NOMO-1 treated with dmso at 0.1 percent for 144 hours (cell line): ENCODE measurements at regions not wholly inside any gene's neighbourhood (a gene's known extent, or its start where the extent isn't known, plus 50 kb on each side); places are given as distances from the start of the nearest gene placed in this dataset.
"Not testable (repeated sequence)": the region's sequence is repeated elsewhere in the genome, so short reads cannot be mapped to it uniquely, and the experiment has no call there.

Experiments used
- DNase-seq: peaks from one replicate; lab custom pipeline; 2025; ENCODE audit not compliant: unreplicated experiment; lab: John Stamatoyannopoulos, UW

DNA sequence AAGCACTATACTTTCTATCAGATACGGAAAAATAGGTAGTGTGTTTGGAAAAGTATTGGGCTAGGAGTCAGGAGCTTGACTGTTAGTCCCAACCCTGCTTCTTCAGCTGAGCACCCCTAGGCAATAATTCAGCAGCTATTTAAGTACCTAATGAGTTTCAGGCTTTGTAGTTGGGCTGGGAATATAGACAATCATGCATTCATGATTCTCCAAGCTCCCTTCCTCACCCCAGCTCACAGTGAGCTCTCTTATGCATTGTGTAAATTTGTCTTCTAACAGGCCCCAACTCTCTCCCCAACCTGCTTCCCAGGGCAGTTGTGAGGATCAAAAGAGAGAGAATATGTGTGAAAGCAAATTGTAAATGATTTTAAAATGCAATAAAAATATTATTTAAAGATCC is 201.2 kb downstream of the MSX2 start:
- no peak for DNase-seq

DNA sequence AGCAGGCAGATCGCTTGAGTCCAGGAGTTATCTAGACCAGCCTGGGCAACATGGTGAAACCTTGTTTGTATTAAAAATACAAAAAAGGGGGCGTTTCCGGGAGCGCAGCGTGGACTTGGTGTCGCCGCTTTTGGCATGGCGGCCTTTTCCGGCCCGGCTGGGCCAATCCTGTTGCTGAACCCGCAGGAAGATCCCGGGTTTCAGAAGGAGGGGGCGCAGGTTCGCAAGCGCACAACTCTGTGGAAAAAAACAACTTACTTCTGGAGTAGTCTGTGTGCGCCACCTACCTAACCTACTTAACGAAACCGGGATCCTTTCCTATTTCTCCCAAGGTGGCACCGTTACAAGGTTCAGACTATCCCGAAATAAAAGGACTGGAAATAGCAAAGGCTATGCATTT is 198.6 kb downstream of the MSX2 start:
- DNase-seq, result no peak

DNA sequence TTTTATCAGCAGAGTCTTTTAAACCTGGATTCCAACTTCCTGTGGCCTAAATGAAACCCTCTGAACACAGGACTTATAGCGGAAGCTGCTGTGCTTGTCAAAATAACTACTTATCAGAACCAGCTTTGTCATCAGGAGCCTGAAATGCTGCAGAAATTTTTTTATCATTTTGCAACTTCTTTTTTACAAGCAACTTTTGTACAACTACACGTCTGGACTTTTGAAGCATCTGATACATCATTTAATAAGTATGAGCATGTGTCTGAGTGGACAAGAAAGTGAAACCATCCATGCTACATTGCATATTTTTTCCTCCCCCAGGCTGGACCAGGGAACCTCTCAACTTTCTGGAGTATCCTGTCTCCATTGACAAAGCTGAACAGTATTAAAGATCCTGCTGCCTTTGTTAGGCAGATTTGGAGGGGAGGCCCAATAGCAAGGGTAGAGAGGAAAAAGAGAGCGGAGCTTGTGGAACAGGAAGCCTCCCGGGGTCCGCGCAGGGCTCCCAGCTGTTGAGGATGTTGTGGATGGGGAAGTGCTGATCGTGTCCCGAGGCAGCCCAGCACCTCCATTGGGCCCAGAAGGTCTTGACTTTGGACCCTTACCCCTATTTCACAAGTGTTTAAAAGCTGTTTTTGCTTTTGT is 196.6 kb downstream of the MSX2 start:
- no peak for DNase-seq

DNA sequence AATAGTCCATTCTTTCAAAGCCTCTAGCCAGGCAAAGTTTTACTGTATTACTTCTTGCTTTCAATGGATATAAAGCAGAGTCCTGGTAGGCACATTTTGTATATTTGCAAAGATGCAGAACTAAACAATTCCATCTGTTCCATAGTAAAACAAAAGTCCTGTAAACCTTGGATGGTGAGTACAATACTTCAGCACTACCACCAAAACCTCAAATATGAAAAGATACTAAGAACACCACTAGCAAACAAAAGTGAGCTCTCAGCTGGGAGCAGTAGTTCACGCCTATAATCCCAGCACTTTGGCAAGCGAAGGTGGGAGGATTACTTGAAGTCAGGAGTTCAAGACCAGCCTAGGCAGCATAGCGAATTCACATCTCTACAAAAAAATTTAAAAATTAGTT is 195.0 kb downstream of the MSX2 start:
- DNase-seq, result no peak

DNA sequence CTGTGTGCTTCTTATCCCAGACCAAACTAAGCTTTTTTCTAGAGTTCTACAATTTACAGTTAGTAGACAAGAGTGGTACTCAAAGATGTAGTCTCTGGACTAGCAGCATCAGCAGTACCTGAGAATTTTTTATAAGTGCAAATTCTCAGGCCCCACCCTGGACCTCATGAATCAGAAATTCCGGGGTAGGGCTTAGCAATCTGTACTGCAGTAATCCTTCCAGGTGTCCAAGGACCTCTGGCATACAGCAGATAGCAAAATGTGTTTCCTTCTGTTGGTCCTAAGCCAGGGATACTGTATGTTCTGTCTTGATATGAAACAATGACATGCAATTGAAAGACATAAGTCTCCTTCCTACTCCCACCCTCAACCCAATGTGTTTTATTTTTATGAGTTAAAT is 194.3 kb downstream of the MSX2 start:
- no peak for DNase-seq

DNA sequence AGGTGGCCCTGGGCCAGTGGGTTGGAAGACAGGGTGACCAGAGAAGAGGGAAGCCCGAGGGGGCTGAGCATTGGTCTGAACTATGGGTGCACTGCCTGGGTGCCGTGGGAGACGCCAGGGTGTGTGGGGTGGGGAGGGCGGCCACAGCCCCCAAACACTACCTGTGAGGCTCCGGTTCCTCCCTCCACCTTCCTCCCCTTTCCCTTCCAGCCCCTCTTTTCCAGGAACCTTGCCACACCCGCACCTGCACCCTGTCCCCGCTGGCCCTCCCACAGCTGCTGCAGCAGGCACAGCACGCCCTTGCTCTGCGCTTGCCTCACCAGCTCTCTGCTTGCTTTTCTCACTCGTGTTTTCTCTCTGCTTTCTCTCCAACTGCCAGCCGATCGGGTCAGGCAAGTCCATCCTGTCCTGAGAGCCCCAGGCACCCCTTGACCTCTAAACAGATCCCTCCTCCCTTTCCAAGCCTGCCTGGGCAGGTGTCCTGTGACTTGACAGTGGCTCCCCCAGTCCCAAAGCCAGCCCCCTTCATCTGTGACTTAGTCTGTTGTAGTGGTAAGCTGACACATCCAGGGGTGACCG is 193.7 kb downstream of the MSX2 start:
- no peak for DNase-seq

DNA sequence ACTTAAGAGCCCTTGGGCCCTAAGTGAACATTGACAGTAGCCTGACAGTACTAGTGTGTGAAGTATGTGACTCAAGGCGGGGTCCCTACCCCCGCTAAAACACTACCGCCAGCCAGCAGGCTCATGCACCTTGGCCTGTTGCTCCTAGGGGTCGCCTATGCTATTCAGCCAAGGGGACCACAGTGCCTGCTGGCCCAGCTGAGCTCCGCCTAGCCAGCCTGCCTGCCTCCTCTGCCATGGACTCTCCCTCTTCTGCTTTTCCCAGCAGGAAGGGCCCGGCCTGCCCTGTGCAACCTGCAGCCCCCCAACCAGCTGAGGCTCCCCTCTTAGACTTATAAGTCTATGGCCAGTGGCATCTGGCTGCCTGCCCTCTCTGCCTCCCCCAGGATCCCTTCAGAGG is 193.1 kb downstream of the MSX2 start:
- not testable (repeated sequence) for DNase-seq

DNA sequence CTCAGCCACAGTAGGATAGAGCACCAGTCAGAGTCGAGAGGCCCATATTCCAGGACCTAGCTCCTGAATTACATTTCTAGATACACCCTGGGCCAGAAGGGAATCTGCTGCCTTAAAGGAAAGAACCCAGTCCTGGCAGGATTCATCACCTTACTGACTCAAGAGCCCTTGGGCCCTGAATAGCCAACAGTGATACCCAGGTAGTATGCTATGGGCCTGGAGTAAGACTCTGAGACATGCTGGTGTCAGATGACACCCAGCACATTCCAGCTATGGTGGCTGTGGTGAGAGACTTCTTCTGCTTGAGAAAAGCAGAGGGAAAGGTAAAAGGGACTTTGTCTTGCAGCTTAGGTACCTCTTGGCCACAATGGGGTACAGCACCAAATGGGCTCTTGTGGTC is 192.5 kb downstream of the MSX2 start:
- not testable (repeated sequence) for DNase-seq

DNA sequence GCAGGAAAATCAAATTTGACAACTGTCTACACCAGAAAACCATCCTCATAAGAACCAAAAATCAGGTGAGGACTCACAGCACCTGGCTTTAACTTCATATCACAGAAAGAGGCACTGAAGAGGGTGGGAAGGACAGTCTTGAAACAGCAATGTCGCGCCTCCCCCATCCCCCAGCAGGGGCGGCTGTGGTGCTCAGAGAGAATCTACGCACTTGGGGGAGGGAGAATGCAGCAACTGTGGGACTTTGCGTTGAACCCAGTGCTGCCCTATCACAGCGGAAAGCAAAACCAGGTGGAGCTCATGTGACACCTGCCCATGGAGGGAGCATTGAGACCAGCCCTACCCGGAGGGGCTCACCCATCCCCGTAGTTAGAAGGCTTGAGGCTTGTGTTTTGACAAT is 191.8 kb downstream of the MSX2 start:
- DNase-seq, result no peak

DNA sequence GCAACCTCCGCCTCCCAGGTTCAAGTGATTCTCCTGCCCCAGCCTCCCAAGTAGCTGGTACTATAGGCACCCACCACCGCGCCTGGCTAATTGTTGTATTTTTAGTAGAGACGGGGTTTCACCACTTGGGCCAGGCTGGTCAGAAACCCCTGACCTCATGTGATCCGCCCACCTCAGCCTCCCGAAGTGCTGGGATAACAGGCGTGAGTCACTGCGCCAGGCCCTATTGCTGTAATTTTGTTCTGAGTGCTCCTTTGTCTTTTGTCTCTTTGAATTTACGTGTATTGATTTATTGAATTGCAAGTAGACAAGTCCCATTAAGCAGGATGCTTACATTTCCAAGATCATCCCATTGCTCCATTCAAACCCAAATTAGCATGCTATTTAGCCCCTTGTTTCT is 186.7 kb downstream of the MSX2 start:
- DNase-seq, result no peak

DNA sequence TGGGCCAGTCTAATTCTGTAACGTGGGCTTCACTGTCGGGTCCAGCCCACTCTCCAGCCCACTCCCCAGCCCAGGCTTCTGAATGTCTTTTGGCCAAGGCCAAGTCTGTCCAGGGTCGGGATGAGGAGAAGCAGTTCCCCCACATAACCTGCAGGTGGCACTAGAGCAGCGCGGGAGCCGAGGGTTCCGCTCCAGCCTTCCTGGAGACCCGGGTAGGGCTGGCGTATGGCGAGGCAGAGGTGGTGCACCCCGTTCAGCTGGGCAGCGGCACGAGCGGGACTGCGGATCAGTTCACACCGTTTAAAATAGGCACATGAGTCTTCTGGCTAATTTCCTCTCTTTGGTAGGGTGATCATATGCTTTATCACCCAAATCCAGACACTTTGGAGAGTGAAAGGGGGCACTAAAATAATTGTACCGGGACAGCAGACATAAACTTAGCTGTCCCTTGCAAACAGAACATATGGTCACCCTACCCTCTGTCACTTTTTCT is 185.9 kb downstream of the MSX2 start:
- peak; percentile 55 for DNase-seq

DNA sequence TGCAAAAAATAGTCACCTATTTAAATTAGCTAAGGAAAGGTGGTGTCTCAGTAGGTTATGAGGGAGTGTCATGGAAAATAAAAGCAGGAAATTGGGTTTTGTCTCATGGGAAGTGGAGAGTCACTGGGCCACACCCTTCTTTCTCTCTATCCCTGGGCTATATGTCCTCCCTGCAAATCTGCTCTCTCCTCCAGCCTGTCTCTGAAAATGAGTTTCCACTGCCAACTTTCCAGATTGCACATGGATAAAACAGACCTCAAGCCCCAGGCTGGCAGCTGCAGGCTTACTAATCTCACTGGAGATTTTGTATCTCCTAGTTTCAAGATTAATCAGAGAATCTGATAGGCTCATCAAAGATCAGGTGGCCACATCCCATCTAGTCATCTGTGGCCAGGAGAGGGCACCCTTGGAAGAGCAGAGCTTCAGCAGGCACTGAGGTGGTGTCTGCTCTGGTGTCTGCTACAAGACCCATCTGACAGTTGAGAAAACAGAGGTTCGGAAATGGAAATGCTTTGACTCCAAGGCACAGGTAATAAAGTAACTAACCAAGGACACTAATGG is 178.9 kb downstream of the MSX2 start:
- DNase-seq, result no peak

DNA sequence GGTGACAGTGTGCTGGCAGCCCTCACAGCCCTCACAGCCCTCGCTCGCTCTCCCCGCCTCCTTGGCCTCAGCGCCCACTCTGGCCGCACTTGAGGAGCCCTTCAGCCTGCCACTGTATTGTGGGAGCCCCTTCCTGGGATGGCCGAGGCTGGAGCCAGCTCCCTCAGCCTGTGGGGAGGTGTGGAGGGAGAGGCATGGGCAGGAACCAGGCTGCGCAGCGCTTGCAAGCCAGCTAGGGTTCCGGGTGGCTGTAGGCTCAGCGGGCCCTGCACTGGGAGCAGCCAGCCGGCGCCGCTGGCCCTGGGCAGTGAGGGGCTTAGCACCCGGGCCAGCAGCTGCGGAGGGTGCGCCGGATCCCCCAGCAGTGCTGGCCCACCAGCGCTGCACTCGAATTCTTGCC is 177.0 kb downstream of the MSX2 start:
- no peak for DNase-seq

DNA sequence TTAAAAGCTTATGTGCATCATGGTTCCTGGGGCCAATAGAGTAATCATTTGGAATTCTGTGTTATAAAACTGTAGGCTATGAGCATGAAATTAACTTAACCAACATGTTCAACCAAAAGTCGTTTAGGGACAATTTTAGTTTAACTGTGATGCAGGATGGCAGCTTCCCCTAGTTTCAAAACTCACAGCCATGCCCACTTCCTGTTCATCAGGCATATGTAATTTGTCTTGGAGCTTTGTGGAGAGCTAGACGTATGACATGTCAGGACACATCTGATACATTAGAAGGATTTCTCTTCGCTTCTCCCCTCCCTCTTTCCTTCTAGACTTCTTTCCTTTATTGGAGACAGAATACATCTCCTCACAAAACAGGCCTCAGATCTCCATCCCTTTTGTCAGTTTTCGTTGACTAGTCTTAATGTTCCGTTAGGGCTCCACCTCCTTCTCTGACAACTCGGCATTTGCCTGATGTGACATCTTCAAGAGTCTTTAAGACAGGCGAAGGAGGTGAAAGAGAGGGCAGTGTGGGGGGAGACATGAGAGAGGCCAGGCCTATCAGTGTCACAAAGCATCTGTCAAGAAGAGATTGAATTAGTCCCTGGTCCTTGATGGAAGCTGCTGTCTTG is 176.0 kb downstream of the MSX2 start:
- peak; percentile 77 for DNase-seq

DNA sequence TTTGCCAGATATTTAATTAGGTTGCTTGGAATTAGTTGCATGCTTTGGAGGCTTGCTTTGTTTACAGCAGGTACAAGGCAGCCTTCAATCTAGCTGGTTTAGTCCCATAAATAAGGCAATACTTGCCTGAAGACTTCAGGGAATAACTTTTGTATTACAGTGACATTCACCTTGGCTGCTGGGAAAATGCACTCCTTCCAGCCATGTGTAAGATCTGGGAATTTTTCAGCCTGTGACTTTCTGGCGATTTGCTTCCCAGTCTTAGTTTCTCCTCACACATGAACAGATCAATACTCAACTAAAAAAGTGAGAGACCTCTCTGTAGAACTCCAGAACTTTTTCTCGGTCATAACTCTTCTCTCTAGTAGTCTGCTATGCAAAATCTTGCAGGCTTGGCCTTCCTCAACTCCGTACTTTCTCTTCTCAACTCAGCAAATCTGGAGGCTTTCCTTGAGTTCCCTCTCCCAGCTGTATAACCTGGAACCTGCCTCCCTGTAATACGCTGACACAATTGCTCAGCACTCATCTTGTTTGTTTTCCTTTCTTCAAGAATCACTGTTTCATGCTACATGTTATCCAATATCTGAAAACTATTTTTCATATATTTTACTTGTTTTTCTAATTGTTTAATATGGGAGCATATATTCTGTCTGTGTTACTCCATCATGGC is 173.0 kb downstream of the MSX2 start:
- no peak for DNase-seq

DNA sequence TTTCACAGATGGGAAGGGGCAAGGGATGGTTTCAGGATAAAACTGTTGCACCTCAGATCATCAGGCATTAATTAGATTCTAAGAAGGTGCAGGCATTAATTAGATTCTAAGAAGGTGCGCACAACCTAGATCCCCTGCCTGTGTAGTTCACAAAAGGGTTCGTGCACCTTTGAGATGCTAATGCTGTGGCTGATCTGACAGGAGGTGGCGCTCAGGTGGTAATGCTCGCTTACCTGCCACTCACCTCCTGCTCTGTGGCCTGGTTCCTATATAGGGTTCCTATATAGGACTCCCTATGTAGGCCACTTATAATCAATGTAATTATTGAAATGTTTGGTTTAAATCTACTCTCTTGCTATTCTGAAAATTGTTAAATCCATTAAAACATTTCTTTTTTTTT is 171.0 kb downstream of the MSX2 start:
- no peak for DNase-seq

DNA sequence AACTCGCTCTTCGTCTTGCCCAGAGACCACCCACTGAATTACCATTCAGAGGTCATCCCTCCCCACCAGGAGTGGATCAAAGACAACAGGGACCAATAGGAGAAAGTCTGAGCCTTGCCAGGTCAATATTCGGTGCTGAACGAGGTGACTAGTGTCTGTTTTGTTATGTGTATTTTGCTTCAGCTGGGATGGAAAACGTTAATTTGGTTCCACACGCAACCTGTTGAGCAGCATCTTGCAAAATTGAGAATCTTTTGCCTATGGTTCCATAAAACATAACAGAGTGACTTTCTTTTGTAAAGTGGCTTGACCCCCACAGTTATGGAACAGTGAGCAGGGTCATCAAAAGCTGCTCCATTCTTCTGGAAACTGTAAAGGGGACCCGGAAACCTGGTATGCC is 168.4 kb downstream of the MSX2 start:
- no peak for DNase-seq

DNA sequence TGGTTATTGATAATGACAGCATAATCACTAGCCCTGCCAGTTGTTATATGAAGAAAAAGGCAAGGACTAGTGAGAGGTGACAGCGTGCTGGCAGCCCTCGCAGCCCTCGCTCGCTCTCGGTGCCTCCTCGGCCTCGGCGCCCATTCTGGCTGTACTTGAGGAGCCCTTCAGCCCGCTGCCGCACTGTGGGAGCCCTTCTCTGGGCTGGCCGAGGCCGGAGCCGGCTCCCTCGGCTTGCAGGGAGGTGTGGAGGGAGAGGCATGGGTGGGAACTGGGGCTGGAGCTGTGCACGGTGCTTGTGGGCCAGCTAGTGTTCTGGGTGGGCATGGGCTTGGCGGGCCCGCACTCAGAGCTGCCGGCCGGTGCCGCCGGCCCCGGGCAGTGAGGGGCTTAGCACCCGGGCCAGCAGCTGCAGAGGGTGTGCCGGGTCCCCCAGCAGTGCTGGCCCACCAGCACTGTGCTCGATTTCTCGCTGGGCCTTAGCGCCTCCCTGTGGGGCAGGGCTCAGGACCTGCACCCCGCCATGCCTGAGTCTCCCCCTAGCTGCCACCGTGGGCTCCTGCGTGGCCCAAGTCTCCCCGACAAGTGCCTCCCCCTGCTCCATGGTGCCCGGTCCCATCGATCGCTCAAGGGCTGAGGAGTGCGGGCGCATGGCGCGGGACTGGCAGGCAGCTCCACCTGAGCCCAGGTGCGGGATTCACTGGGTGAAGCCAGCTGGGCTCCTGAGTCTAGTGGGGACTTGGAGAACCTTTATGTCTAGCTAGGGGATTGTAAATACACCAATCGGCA is 156.2 kb downstream of the MSX2 start:
- not testable (repeated sequence) for DNase-seq

DNA sequence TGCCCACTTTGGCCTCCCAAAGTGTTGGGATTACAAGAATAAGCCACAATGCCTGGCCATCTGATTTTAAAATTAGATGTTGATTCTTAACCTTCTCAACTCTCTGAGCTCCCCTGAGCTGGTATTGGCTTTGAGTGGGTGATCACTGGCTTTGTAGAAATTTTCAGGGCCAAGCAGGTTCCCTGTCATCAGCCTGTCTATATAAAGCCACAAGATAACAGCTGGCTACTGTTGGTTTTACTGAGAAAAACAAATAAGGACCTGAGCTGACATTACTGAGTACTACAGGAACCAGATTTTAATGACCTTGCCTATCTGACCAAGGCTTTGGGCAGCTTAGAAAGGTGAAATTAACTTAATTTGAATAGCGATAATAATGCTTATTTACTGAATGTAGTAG is 153.6 kb downstream of the MSX2 start:
- no peak for DNase-seq

DNA sequence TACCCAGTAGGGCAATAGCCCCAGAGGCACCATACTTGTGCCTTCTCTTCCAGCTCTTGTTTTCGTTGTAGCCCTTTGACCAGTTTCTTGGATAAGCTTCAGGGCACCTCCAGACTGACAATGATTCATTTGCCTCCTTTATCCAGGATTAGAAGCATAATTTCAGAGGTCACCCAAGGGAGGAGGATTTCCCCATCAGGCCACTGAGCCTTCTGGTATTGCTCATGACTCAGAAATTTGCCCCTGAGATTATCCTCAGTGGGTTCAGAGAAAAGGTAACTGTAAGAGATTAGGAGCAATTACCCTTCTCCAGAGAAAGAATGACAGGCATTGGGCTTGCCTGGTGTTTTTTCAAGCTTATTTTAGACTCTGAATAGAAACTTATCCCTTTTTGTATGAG is 147.9 kb downstream of the MSX2 start:
- no peak for DNase-seq

DNA sequence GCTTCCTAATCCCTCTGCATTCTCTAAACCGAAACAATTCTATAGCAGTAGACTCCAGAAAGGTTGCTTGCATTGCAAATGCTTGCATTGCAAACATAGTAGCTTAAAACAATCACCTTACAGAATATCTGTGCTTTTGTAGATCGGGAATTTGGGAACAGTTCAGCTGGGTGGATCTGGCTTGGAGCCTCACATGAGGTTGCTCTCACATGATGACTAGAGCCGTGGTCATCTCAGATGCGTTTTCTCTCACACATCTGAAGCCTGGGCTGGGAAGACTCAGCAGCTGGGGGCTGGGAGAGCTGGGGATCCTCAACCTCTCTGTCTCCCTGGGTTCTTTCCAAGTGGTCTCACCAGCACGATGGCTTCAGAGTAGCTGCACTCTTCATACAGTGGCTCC is 127.8 kb downstream of the MSX2 start:
- no peak for DNase-seq
